Body of pancreas (tissue), 4 donors: ENCODE measurements at regions not wholly inside any gene's neighbourhood (a gene's known extent, or its start where the extent isn't known, plus 50 kb on each side); places are given as distances from the start of the nearest gene placed in this dataset.

Experiments
- POLR2A ChIP-seq, 3 donors: fragments of 450-650 bp; IDR thresholded peaks; one replicate each; pipeline ENCODE4 v1.6.1; 2016; ENCODE audit warnings: antibody characterized with exemption in 3 of 3, mild to moderate bottlenecking in 2 of 3
- TF ChIP-seq, protein P1 (sequence below), 7 experiments: fragments of 450-650 bp in 4 of 7; fragments of 200-600 bp in 3 of 7; sonication (generic) in 3 of 7; IDR thresholded peaks; one replicate each; pipeline ENCODE4 v1.5.1; 2016 to 2019; ENCODE audit warnings: antibody characterized with exemption in 7 of 7

DNA sequence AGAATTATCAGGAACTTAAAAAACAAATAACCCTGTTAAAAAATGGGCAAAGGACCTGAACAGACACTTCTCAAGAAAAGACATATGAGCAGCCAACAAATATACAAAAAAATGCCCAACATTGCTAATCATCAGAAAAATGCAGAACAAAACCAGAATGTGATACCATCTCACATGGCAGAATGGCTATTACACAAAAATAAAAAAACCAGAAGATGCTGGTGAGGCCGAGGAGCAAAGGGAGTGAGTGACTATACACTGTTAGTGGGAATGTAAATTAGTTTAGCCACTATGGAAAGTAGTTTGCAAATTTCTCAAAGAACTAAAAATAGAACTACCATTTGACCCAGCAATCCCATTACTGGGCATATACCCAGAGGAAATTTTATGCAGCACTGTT is 95.8 kb upstream of the DSEL start:
- TF ChIP-seq, protein P1, sequence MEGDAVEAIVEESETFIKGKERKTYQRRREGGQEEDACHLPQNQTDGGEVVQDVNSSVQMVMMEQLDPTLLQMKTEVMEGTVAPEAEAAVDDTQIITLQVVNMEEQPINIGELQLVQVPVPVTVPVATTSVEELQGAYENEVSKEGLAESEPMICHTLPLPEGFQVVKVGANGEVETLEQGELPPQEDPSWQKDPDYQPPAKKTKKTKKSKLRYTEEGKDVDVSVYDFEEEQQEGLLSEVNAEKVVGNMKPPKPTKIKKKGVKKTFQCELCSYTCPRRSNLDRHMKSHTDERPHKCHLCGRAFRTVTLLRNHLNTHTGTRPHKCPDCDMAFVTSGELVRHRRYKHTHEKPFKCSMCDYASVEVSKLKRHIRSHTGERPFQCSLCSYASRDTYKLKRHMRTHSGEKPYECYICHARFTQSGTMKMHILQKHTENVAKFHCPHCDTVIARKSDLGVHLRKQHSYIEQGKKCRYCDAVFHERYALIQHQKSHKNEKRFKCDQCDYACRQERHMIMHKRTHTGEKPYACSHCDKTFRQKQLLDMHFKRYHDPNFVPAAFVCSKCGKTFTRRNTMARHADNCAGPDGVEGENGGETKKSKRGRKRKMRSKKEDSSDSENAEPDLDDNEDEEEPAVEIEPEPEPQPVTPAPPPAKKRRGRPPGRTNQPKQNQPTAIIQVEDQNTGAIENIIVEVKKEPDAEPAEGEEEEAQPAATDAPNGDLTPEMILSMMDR (IDR thresholded peaks at IDR 0.05): no peak
- no peak for TF ChIP-seq POLR2A (IDR thresholded peaks at IDR 0.05)
